HG02678 (cell line): ENCODE measurements at regions not wholly inside any gene's neighbourhood (a gene's known extent, or its start where the extent isn't known, plus 50 kb on each side); places are given as distances from the start of the nearest gene placed in this dataset.
"Not testable (repeated sequence)": the region's sequence is repeated elsewhere in the genome, so short reads cannot be mapped to it uniquely, and the experiment has no call there.

Source experiments
- ATAC-seq: cut with Tn5 transposase; IDR thresholded peaks from one replicate; pipeline ENCODE4 v1.9.1; 2021; ENCODE audit warnings: mild to moderate bottlenecking, moderate library complexity; ENCODE audit not compliant: unreplicated experiment

- no peak for ATAC-seq
Observed at GRCh38 chr7:16933296-16934279, 51.8 kb upstream of the AGR3 start.

- ATAC-seq, result no peak
Observed at GRCh38 chr7:16934722-16935340, 53.0 kb upstream of the AGR3 start.

- ATAC-seq, result no peak
Observed at GRCh38 chr7:16935341-16935735, 53.6 kb upstream of the AGR3 start.

- no peak for ATAC-seq
Observed at GRCh38 chr7:16936626-16937422, 55.0 kb upstream of the AGR3 start.

GRCh38 chr7:16939161-16939560, 57.4 kb upstream of the AGR3 start:
- ATAC-seq, result no peak

GRCh38 chr7:16940776-16941175, 59.0 kb upstream of the AGR3 start:
- ATAC-seq, result no peak

- no peak for ATAC-seq
Observed at GRCh38 chr7:16942929-16943509, 61.2 kb upstream of the AGR3 start.

- ATAC-seq, result no peak
Observed at GRCh38 chr7:16944936-16945335, 63.2 kb upstream of the AGR3 start.

- no peak for ATAC-seq
Observed at GRCh38 chr7:16945372-16945771, 63.6 kb upstream of the AGR3 start.

GRCh38 chr7:16948110-16948509, 66.3 kb upstream of the AGR3 start:
- ATAC-seq, result not testable (repeated sequence)

- no peak for ATAC-seq
Observed at GRCh38 chr7:16951483-16952080, 69.8 kb upstream of the AGR3 start.

GRCh38 chr7:16954321-16954720, 72.5 kb upstream of the AGR3 start:
- no peak for ATAC-seq

GRCh38 chr7:16958724-16959123, 76.9 kb upstream of the AGR3 start:
- ATAC-seq, result no peak

- ATAC-seq, result no peak
Observed at GRCh38 chr7:16960337-16960965, 78.7 kb upstream of the AGR3 start.

GRCh38 chr7:16961641-16962040, 79.9 kb upstream of the AGR3 start:
- no peak for ATAC-seq

- no peak for ATAC-seq
Observed at GRCh38 chr7:16963044-16963443, 81.3 kb upstream of the AGR3 start.

- not testable (repeated sequence) for ATAC-seq
Observed at GRCh38 chr7:16965697-16966096, 83.9 kb upstream of the AGR3 start.

GRCh38 chr7:16967300-16967811, 85.6 kb upstream of the AGR3 start:
- ATAC-seq, result no peak

- no peak for ATAC-seq
Observed at GRCh38 chr7:16970732-16971482, 89.1 kb upstream of the AGR3 start.
